GM19397 (cell line): ENCODE measurements at regions not wholly inside any gene's neighbourhood (a gene's known extent, or its start where the extent isn't known, plus 50 kb on each side); places are given as distances from the start of the nearest gene placed in this dataset.

Experiments used
- ATAC-seq: cut with Tn5 transposase; IDR thresholded peaks from one replicate; pipeline ENCODE4 v1.9.1; 2021; ENCODE audit warnings: mild to moderate bottlenecking, moderate library complexity; ENCODE audit not compliant: unreplicated experiment

GRCh38 chr22:47372111-47372581 is 609.7 kb downstream of the TBC1D22A start:
- ATAC-seq: no peak

GRCh38 chr22:47371263-47372090 is 609.0 kb downstream of the TBC1D22A start:
- ATAC-seq: no peak

- no peak for ATAC-seq
Measured at GRCh38 chr22:47370448-47371262, 608.2 kb downstream of the TBC1D22A start.

- no peak for ATAC-seq
Measured at GRCh38 chr22:47369431-47370015, 607.1 kb downstream of the TBC1D22A start.

GRCh38 chr22:47369020-47369419 is 606.6 kb downstream of the TBC1D22A start:
- no peak for ATAC-seq

GRCh38 chr22:47367993-47368945 is 605.8 kb downstream of the TBC1D22A start:
- no peak for ATAC-seq

GRCh38 chr22:47367107-47367690 is 604.7 kb downstream of the TBC1D22A start:
- ATAC-seq: no peak

GRCh38 chr22:47366026-47366767 is 603.7 kb downstream of the TBC1D22A start:
- no peak for ATAC-seq

GRCh38 chr22:47361247-47361646 is 598.8 kb downstream of the TBC1D22A start:
- no peak for ATAC-seq

- no peak for ATAC-seq
Measured at GRCh38 chr22:47357493-47357892, 595.0 kb downstream of the TBC1D22A start.

- no peak for ATAC-seq
Measured at GRCh38 chr22:47357086-47357485, 594.6 kb downstream of the TBC1D22A start.

- ATAC-seq: no peak
Measured at GRCh38 chr22:47356511-47357011, 594.1 kb downstream of the TBC1D22A start.

GRCh38 chr22:47355776-47356510 is 593.5 kb downstream of the TBC1D22A start:
- ATAC-seq: no peak

- no peak for ATAC-seq
Measured at GRCh38 chr22:47355388-47355725, 592.9 kb downstream of the TBC1D22A start.

- ATAC-seq: no peak
Measured at GRCh38 chr22:47354668-47355387, 592.4 kb downstream of the TBC1D22A start.

GRCh38 chr22:47352920-47353700 is 590.7 kb downstream of the TBC1D22A start:
- ATAC-seq: no peak
